ENCODE measurements at regions not wholly inside any gene's neighbourhood (a gene's known extent, or its start where the extent isn't known, plus 50 kb on each side); places are given as distances from the start of the nearest gene placed in this dataset.

DNA sequence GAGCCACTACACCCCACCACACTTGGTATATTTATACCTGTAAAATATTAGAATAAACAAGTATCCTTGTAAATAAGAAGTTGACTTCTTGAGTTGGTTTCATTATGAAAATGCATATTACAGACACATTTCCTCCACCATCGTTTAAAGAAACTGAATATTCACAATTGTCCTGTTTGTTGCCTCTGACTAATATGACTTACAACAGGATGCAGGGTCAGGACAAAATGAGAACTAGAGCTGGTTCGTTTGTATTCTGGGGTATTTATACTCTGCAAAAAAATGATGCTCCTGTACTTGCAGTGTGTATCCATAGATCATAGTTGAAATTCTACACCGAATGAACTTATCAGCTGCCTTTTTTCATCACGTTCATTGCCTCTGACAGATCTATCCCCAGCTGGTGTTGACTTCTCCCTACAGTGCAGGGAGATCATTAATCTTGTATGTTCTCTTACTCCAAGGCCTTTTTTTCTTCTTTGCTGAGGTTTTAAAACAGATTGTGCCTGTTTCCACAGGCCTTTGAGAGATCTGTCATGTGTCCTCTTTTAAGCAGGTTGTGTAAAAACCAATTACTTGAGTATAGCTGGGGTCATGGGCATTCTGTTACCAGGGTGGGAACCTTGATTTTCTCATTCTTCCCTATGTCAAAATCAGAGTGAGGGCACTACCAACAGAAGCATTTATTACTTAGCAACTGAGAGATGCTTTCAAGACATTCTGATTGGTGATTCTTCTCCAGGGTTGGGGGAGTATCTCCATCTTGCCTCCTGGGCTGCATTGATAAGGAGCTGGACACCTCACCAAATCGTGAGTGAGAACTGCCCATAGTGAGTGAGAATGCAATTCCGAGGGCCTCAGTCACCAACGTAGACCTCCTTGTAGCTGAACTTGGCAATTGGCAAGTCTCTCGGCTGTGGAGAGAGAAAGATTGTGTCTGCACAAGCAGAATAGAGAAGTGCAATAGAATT lies 78.8 kb upstream of the CD83 start:
- Histone ChIP-seq H3K27me3 (ENCODE audit: control insufficient read depth, insufficient read depth, low read length) (no peaks in the 10 kb centered on the region), H3K4me3 (ENCODE audit: low read depth, low read length) (no peak overlapping the region), H3K36me3 (ENCODE audit: control insufficient read depth, insufficient read depth, low read length) (no peaks in the 10 kb centered on the region)
- DNase-seq (ENCODE audit: low read depth), result no peak
- no peak for TF ChIP-seq CTCF (IDR thresholded peaks at IDR 0.05; ENCODE audit: insufficient read depth, low read length, poor library complexity, severe bottlenecking)

- no peak for DNase-seq (ENCODE audit: low read depth)
- H3K4me3 ChIP-seq (ENCODE audit: low read depth, low read length), result no peak overlapping the region
- no peaks in the 10 kb centered on the region for H3K27me3 ChIP-seq (ENCODE audit: control insufficient read depth, insufficient read depth, low read length)
- no peak for TF ChIP-seq CTCF (IDR thresholded peaks at IDR 0.05; ENCODE audit: insufficient read depth, low read length, poor library complexity, severe bottlenecking)
- H3K36me3 ChIP-seq (ENCODE audit: control insufficient read depth, insufficient read depth, low read length), result no peaks in the 10 kb centered on the region
Observed at GRCh38 chr6:14040042-14040441, 77.5 kb upstream of the CD83 start.

GRCh38 chr6:14046476-14047068 lies 71.0 kb upstream of the CD83 start:
- no peaks in the 10 kb centered on the region for H3K36me3 ChIP-seq (ENCODE audit: control insufficient read depth, insufficient read depth, low read length)
- no peaks in the 10 kb centered on the region for H3K27me3 ChIP-seq (ENCODE audit: control insufficient read depth, insufficient read depth, low read length)
- peak; percentile 19 for DNase-seq (ENCODE audit: low read depth)
- peak; percentile 82 for TF ChIP-seq CTCF (IDR thresholded peaks at IDR 0.05; ENCODE audit: insufficient read depth, low read length, poor library complexity, severe bottlenecking)
- H3K4me3 ChIP-seq (ENCODE audit: low read depth, low read length), result no peak overlapping the region

DNA sequence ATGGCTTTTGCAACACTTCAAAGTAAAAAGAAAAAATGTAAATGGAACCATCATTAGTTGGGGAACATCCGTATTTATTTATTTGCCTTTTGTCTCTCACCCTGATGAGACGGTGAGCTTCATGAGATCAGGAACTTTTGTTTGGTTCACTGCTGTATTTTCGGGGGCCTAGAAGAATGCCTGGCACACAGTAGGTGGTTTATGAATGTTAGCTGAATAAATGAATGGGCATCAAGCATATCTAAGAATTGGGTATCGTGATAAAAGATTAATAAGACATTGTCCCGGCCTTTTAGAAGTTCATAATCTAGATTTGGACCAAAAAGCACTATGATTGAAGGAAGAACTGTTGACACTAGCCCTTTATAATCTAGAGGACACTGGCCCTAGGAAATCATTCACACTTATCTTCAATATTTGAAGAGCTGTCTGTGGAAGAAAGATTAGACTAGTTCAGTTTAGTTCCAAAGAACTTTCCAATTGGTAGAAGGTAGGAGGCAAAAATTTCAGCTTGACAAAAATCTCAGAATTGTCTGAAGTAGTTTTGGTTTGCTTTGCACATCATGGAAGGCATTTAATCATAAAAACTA lies 70.3 kb upstream of the CD83 start:
- H3K36me3 ChIP-seq (ENCODE audit: control insufficient read depth, insufficient read depth, low read length), result no peaks in the 10 kb centered on the region
- no peak overlapping the region for H3K4me3 ChIP-seq (ENCODE audit: low read depth, low read length)
- no peaks in the 10 kb centered on the region for H3K27me3 ChIP-seq (ENCODE audit: control insufficient read depth, insufficient read depth, low read length)
- TF ChIP-seq CTCF (IDR thresholded peaks at IDR 0.05; ENCODE audit: insufficient read depth, low read length, poor library complexity, severe bottlenecking), result no peak
- DNase-seq (ENCODE audit: low read depth), result no peak

- TF ChIP-seq CTCF (IDR thresholded peaks at IDR 0.05; ENCODE audit: insufficient read depth, low read length, poor library complexity, severe bottlenecking), result no peak
- Histone ChIP-seq H3K36me3 (ENCODE audit: control insufficient read depth, insufficient read depth, low read length) (no peaks in the 10 kb centered on the region), H3K4me3 (ENCODE audit: low read depth, low read length) (no peak overlapping the region), H3K27me3 (ENCODE audit: control insufficient read depth, insufficient read depth, low read length) (no peaks in the 10 kb centered on the region)
- no peak for DNase-seq (ENCODE audit: low read depth)
Observed at GRCh38 chr6:14048837-14049236, 68.7 kb upstream of the CD83 start.
